Stimulated activated CD4-positive, alpha-beta T cell treated with anti-CD3 and anti-CD28 coated beads, Interleukin-15, amount 100 ng/mL, for 1 hour (primary cell): ENCODE measurements at regions not wholly inside any gene's neighbourhood (a gene's known extent, or its start where the extent isn't known, plus 50 kb on each side); places are given as distances from the start of the nearest gene placed in this dataset.

ENCODE experiments used
- DNase-seq, 2 donors: peaks; one replicate each; pipeline ENCODE4 v3.0.0-alpha.2; 2020; ENCODE audit warnings: low read depth in 1 of 2, low spot score in 1 of 2

DNA sequence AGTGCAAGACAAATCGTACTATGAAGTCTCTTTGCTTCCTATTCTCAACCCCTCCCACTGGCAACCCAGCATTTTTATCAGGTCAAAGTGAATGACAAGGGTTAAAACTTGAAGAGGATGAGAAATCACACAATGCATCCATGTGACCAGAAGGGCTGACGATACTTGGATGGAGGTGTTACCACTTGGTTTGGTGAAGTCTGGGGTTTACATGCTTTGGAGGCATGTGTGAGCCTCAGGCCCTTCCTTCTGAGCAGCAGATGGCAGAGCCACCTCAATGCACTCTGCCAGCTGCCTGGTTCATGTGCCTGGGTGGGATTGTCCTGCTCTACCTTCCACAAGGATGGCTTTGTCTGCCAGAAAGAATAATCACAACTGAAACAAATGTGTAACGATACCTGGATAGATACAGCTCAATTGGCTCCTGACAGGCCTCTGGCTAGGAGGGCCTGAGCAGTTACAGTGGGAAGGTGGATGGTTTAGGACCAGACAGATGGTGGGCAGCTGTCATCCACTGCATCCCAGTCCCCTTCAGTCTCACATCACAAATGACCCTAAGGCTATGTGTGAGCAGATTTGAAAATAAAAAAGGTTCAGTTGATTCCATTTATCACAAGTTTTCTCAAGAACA lies 51.5 kb upstream of the CNIH3 start:
- no peak for DNase-seq

DNA sequence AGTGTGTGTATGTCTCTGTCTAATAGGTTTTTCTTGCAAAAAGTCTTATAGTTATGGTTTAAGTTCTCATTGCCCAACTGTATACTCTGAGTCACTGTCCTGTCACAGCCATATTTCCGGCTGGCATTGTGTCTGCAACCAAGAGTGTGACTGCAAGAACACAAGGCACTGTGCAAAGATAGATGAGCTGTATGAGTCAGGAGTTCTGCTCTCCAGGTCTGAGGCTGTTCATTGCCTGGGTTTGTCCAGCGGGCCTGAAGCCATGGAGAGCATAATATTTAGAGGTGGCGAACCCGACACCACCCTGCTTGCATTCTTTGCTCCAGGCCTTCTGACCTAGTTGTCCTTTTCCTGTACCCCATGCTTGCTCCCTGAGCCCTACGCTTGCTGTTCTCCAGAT lies 50.9 kb upstream of the CNIH3 start:
- DNase-seq, result no peak

DNA sequence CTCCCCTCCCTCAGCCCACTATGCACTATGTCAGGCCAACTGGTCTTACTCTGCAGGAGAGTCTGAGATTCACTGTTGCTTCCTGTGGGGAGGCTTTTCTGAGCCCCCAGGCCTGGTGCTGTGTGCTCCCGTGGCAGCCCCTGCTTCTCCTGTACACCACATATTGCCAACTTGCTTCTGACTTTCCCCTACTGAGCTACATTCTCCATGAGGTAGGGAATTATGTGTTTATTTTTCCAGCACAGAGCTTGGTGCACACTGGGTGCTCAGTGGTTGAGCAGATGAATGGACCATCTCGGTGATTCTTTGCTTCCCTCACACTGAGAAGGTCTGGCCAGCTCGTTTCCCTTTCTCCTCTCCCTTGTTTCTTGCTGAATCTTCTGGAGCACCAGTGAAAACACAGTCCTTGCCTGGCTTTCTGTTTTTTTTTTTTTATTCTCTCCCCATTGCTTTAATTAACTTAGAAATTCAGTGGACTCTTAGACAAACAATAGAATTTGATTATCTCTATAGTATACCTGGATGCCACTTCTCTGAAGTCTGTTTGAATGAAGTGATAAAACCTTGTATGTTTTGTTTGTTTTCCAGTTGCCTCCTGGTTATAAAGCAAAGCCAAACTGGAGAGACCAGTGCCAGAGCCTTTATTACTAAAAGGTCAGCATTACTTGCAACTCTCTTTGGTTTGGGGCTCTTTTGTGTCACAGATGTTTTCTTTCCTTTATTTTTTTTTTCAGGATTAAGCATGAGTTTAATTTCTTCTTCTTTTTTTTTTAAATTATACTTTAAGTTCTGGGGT lies 50.3 kb upstream of the CNIH3 start:
- DNase-seq, result no peak
